CD4-positive, alpha-beta T cell treated with Interleukin-15 for 4 hours (primary cell): ENCODE measurements at regions not wholly inside any gene's neighbourhood (a gene's known extent, or its start where the extent isn't known, plus 50 kb on each side); places are given as distances from the start of the nearest gene placed in this dataset.
"Not testable (repeated sequence)": the region's sequence is repeated elsewhere in the genome, so short reads cannot be mapped to it uniquely, and the experiment has no call there.

Source experiments
- DNase-seq: peaks from one replicate; pipeline ENCODE4 v3.0.0-alpha.2; 2020; ENCODE audit warnings: low spot score

DNA sequence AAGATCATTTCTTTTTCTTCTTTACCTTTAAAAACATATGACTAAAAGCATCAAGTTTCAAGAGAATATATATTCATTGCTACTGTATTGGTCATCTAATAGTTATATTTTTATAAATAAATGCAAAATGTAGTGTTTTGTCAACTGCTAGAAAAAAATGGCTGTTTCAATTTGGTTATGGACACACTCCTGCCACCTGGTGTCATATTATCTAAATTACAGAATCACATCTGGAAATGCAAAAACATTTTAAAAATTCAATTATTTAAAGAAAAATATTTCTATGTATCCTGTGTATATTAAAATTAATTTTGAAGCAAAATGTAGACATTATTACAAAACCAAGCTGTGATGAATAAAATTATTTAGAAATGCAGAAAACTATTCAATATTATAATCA lies 329.4 kb upstream of the PCDH18 start:
- no peak for DNase-seq

DNA sequence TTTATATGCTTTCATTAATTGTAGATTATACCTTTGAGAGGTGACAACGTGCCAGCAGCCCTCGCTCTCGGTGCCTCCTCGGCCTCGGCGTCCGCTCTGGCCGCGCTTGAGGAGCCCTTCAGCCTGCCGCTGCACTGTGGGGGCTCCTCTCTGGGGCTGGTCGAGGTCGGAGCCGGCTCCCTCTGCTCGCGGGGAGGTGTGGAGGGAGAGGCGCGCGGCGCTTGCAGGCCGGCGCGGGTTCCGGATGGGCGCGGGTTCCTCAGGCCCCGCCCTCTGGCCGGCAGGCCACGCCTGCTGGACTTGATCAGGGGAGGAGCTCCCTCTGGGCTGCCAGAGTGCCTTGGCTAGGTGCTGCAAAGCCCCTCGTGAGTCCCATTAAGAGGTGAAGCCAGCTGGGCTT lies 321.1 kb upstream of the PCDH18 start:
- no peak for DNase-seq

DNA sequence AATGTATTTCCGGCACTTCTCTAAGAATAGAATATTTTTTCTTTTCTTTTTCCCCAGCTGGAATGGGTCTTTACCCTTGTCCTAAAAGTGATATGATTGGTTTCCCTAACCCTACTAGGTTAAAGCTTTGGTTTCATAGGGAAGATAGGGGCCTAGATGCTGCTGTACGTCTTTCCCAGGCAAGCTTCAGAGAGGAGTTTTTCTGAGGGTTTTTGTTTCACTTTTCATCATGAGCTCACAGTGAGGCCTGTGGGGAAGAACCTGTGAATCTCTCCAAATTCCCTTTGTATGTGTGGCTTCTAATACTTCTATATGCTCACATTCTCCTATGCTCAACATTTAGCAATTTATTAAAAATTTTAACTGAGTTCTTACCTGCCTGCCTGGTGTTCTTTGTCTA lies 320.0 kb upstream of the PCDH18 start:
- DNase-seq, result no peak

DNA sequence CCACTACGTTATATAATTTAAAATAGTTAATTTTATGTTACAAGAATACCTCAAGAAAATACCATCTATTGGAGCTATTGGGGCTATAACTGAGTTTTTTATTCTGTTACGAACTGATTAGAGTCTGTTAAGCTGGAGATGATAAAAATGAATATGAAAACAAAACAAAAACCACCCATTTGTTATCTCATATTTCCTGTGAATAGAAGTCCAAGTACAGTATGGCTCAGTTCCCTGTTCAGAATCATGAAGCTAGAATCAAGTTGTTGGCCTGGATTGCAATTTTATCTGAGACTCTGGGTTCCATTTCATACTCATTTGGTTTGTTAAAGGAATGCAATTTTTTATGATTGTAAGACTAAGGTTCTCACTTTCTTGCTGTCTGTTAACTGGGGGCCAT lies 319.1 kb upstream of the PCDH18 start:
- DNase-seq, result no peak

DNA sequence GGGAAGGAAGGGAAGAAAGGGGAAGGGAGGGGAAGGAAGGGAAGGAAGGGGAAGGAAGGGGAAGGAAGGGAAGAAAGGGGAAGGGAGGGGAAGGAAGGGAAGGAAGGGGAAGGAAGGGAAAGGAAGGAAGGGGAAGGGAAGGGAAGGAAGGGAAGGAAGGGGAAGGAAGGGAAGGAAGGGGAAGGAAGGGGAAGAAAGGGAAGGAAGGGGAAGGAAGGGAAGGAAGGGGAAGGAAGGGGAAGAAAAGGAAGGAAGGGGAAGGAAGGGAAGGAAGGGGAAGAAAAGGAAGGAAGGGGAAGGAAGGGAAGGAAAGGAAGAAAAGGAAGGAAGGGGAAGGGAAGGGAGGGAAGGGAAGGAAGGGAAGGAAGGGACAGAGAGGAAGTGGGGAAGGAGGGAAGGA lies 295.7 kb upstream of the PCDH18 start:
- DNase-seq, result not testable (repeated sequence)

DNA sequence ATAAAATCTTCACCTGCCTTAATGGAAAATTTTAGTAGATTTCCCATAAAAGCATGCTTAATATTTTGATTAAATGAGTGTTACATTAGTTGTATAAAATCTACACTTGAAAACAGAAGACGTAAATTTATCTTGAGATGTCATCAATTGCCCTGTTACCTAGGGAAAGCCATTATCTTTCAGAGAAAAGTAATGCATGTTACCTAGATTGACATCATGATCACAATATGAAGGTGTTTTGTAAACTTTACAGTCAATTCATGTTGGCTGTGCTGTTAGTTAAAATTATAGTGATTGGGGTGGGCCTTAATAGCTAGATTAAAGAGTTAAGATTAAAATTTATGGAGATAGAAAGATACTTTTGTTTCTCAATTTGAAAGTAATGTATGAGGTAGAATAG lies 293.2 kb upstream of the PCDH18 start:
- DNase-seq, result no peak

DNA sequence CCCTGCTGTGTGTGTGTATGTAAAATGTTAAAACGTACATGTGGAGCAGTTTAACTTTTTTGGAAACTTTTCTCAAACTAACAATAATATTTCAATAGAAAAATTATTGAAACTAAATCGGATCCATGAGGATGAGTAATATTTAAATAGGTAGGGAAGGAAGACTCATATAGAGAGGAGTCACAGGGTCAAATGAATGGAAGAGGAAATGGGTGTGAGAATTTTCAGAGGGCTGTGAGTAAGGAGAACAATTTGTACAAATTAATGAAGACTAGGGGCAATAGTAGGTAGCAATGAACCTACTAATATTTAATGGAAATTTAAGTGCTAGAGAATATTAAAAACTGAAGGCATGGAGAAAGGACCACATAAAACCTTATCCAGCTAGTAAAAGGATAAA lies 290.7 kb upstream of the PCDH18 start:
- DNase-seq, result no peak

DNA sequence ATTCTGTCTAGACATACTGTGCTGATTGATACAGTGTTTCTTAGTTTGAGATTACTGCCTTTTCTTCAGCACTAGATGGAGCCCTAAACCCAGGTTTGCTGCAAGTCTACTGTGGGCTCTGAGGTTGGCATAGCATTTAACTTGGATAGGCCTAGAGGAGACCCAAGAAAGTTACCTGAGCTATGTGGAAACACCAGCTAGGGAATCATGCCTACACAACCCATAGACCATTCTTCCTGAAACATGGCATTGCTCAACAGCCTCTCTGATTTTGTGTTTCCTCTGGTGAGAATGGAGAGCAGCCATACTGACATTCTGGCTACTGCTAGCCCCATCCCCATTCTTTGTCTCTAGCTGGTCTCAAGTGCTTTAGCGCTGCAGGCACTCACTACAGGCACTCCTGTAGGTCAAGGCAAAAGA lies 287.7 kb upstream of the PCDH18 start:
- DNase-seq, result no peak

DNA sequence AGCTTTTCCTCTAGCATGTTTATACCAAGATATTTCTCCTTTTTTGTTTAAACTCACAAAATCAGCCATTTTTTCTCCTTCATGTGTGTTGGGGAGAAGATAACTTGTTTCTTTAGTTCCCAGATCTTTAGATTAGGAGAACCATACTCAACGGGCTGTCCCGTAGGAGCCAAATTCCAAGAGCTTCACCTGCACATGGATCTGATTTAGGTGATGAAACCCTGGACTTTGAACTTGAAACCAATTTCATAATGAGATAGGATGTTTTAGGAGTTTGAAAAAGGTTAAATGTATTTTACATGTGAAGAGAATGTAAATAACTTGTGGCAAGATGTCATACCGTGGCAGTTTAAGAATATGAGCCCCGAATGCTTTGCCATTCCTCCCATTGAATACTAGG lies 280.0 kb upstream of the PCDH18 start:
- no peak for DNase-seq

DNA sequence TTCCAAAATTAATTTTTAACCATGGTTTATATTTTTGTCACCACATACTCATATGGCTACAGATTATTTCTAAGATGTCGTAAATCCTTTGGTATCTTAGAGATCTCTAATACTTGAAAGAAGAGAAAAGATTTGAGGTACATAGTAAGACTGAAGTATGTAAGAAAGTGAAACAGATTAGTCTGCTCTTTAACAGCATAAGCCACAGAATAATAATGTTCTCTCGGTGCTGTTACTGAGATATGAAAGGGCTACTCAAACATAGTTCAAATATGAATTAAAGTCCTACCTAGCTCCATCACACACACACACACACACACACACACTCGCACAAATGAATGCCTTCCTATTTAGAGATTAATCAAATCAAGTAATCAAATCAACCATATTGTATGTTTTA lies 274.1 kb upstream of the PCDH18 start:
- DNase-seq, result no peak

DNA sequence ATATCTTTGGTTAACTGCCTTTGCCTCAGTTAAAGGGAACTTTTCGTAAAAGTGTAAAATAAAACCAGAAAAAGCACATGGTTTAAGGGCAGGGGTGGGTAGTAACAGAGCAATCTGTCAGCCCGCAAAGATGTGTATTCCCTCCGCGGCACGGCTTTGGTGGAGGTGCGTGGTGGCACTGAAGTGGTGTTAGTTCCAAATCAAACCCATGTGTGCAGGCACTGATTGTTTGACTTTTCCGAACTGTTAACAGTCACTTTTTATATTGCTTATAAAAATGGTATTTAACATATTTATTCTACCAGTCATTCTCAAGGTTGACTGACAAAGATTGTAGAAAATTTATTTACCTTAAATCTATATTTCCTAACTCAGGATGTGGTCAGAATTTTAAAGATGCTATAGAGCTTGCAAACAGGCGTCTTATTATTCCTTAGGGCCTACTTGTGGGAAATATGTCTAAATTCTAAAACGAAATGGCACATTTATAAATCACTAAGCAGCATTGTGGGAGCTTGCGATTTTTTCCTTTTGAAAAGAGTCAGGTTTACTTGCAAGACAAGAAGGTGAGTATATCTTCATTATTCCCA lies 272.7 kb upstream of the PCDH18 start:
- no peak for DNase-seq

DNA sequence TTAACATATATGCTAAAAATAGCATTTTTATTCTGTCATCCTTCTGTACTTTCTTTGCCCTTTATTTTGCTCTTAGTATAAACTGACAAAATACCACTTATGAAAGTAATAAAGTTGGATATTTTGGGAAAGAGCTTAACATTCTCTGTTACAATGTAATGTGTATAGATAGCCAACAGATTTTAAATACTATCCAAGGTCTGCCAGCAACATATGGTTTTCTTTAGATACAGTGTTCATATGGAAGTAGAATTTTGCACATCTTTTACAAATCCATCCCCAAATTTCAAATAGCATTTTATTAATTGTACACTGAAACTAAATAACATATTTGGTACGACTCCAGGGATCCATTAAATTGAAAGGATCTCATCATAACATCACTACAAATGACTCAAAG lies 268.6 kb upstream of the PCDH18 start:
- DNase-seq, result no peak

DNA sequence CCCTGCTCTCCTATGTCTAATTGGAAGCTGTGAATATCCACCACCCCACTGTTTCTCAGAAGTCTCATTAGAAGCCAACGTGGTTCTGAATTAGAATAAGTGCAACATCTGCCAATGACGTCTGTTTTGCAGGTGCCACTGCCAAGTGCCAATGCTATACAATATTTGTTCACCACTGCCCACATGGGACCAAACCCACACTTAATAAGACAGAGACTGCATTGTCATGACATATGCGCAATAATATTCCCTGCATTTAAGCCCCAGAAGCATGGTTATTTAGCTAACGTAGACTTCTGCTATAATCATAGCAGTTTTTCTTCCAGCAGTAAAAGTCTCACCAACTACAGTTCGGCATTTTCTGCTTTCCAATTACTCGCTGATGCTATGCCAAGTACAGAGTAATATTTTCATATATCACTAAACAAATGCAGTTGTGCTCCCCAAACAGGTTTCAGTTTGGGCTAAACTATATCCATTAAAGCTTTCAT lies 262.5 kb upstream of the PCDH18 start:
- no peak for DNase-seq

DNA sequence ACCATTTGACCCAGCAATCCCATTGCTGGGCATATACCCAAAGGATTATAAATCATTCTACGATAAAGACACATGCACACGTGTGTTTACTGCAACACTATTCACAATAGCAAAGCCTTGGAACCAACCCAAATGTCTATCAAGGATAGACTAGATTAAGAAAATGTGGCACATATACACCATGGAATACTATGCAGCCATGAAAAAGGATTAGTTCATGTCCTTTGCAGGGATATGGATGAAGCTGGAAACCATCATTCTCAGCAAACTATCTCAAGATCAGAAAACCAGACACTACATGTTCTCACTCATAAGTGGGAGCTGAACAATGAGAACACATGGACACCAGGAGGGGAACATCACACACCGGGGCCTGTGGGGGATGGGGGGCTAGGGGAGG lies 257.0 kb upstream of the PCDH18 start:
- DNase-seq, result not testable (repeated sequence)

DNA sequence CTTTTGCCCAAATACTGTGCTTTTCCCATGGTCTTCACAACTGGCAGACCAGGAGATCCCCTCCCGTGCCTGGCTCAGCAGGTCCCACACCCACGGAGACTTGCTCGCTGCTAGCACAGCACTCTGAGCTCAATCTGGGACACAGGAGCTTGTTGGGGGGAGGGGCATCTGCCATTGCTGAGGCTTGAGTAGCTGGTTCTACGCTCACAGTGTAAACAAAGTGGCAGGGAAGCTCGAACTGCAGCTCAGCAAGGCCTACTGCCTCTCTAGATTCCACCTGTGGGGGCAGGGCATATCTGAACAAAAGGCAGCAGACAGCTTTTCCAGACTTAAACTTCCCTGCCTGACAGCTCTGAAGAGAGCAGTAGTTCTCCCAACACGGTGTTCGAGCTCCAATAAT lies 251.6 kb upstream of the PCDH18 start:
- DNase-seq, result not testable (repeated sequence)

DNA sequence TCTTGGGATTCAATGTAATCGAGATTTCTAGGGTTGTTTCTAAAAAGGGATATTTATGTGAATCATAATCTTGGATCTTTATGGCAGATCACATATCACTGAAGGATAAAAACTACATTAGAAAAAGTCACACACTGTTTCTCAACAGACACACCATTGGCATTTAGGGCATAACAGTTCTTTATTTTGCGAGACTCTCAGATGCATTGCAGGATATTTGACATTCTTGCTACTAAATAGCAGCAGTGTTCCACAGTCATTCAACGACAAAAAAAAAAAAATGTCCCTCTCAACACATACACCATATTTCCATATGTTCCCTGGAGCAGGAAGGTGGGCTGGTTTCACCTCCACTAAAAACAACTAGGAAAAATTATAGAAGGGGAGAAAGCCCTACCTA lies 243.4 kb upstream of the PCDH18 start:
- no peak for DNase-seq

DNA sequence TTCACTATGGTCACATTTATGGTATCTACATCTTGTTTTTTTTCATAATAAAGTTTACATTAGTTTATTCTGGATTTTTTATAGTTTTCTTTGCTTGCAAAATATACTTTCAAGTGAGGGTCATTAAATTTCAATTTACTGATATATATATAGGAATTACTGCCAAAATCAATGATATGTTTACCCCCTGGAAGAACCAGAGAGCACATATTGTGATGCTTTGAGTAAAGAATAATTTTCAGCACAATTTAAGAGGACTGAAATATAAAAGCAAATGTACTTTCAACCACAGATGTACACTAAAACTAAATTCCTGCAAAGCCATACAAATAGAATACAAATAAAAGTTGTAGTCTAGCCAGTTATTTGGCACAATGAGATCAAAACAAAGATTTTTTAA lies 242.2 kb upstream of the PCDH18 start:
- DNase-seq, result no peak

DNA sequence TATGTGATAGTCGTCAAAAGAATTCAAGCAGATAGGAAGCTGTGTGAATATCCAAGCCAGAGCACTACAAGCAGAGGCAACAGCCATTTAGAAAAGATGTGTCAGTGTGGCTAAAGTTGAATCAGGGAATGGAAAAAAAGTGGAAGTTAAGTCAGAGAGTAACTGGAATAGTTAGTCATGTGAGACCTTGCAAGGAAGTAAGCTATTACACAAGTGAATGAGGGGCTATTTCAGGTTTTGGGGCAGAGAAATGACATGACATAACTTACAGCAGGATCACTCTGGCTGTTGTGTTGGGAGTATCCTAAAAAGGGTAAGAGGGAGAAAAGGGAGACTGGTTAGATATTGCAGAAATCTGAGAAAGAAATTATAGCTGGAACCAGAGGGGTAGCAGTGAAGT lies 236.6 kb upstream of the PCDH18 start:
- no peak for DNase-seq

DNA sequence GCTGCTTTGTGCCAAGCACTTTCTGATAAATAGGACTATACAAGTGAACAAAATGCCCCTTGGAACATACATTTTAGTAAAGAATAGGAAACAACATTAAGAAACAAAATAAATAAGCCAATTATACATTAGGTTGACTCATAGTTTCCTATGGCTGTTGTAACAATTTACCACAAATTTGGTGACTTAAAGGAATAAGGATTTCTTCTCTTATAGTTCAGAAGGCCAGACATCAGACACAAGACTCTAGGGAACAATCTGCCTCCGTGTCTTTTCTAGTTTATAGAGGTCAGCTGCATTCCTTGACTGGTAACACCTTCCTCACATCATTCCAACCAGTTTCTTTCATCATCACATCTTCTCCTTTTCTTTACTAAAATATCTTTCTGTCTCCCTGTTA lies 235.9 kb upstream of the PCDH18 start:
- DNase-seq, result no peak

DNA sequence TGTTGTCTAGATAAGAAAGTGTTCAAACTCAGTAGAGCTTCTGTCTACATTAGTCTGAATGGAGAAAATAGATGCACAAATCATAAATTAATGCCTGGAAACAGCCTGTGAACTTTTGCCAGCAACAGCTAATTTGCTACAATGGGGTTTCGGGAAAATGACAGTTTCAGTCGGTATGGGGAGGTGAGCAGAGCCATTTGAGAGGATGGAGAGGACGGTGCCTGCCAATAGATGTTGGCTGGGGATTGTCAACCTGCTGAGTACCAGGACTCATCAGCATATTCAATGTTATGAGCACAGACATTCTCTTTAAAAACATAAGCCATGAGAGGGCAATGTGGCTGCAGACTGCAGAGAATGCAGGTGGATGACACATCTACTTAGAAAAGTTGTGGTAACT lies 230.3 kb upstream of the PCDH18 start:
- no peak for DNase-seq

DNA sequence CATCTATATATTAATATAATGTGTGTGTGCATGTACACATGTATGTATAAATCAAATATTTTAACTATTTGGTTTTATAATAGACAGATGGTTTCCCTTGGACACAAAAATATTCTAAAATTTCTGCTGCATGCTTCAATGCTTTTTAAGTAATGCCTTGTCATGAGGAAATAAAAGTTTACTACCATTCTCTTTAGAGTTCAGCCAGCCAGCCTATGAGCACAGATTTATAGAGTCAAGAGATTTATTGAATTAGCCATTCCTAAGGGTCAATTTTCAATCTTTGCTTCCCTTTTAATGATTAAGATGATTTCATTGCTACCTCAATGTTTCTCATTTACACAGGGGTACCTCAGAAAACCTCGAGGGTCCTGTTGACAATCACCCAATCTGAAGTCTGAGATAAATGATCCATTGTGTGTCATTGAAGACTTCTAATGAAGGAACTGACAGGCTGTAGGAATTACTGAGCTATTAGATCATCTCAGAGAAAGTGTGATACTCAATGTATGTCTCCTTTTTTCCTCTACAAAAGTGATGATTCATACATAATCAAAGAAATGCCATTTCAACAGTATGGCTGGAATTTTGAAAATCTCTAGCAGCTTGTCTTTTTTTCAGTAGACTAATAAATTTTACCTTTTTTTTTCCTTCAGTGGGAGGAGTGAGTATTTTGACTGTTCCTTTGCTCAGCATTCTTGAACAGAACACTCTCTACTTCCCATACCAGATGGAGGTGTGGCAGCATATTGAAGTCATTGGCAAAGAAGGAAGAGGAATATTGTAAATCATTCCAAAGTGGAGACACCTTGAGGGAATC lies 222.6 kb upstream of the PCDH18 start:
- no peak for DNase-seq

DNA sequence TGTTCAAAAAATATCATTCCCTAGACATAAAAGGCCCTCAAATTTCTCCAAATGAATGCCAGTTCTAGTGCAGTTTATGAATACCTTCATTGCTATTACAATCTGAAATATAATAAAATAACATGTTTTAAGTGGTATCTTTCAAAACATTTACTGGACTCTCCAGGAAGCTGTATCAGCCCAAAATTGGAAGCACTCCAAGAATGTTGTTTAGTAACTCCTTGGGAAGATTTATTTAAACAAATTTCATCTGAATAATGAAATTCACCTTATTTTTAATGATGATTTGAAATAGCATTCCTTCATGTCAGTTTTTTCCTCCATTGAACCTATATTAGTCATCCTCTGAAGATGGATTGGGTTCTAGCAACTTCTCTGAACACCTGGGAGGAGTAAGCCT lies 217.2 kb upstream of the PCDH18 start:
- DNase-seq, result no peak

DNA sequence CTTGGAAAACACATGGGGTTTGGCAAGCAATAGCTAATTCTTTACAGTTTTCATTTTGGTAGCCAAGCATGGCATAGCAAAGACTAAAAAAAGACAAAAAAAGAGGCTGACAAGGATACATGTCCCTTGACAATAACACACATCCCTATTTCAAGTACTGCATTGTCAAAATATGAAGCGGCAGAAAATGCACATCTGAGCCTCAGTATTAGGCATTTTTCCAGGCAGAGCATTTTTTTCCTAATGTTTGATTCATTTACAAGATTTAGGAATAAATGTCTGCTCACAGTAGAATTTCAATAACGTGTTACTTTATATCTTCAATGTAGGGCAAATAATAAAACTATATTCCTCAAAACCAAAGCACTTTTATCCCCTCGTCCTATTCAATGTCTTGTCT lies 216.3 kb upstream of the PCDH18 start:
- no peak for DNase-seq

DNA sequence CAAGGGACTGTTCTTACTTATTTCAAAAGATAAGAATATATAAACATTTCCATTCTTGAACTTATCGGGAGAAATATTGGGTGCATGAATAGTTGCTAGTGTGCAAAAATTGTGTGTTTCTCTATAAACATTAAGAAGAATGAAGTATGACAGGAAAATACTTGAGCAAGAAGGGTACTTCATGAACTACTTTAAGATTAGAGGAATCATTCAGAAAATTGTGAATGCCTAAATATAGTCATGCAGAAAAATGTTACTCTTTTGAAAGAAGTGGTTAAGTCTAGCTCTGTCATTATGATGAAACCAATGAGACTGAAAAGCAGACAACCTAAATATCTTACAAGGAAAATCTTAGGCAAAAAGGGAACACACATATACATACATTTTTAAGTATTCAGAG lies 207.8 kb upstream of the PCDH18 start:
- no peak for DNase-seq
